ENCODE measurements at regions not wholly inside any gene's neighbourhood (a gene's known extent, or its start where the extent isn't known, plus 50 kb on each side); places are given as distances from the start of the nearest gene placed in this dataset.

DNA sequence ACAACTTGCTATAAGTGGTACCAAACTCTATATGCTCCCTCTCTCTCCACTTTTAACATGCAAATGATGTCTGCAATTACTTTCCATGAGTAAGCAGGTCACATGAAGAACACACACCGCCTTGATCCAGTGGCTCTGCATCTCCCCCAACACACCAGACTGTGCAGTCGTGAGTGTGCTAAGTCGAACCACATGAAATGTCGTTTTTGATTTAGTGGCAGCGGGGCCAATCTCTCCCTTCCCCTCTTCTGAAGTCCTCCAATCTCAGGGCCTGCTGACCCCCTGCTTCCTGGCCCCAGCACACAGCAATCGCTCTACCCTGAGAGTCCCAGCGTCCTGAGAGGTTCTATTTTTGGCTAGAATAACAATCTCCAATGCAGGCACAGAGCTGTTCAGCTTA lies 312.5 kb downstream of the SHQ1 start:
- Mint-ChIP-seq H3K27ac (no peak overlapping the region), H3K27me3 (ENCODE audit: low read depth) (peaks cover 12% of the 10 kb centered on the region), H3K36me3 (ENCODE audit: low read depth) (no peaks in the 10 kb centered on the region), H3K4me1 (ENCODE audit: low read depth) (no peaks in the 10 kb centered on the region), H3K4me3 (no peak overlapping the region), H3K9me3 (ENCODE audit: insufficient read depth) (no peaks in the 10 kb centered on the region)
- ChIA-PET POLR2A (no interaction called here), CTCF (no interaction called here)
- DNase-seq (no peak), ATAC-seq (no peak)

DNA sequence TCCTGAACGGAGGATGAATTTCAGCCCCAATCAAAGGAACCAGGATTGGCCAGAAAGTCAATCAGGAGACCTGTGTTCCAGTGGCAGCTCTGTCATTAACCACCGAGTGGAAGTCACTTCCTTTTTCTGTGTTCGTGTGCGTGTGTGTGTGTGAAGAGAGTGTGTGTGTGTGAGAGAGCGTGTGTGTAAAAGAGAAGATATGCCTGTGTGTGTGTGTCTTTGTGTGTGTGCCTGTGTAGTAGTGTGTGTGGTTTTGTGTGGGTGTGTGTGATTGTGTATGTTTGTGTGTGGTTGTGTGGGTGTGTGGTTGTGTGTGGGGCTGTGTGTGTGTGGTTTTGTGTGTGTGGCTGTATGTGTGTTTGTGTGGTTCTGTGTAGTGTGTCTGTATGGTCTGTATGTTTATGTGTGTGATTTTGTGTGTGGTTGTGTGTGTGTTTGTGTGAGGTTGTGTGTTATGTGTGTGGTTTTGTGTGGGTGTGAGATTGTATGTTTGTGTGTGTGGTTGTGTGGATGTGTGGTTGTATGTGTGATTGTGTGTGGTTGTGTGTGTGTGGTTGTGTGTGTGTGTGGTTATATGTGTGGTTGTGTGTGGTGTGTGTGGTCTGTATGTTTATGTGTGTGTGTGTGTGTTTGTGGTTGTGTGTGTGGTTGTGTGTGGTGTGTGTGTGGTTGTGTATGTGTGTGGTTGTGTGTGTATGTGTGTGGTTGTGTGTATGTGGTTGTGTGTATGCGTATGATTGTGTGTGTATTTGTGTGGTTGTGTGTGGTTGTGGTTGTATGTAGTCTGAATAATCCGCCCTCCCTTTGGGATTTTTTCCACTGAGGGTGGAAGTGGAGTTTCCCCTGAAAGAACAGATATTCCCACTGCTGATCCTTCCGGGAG lies 314.4 kb downstream of the SHQ1 start:
- CTCF ChIA-PET, result no interaction called here
- Mint-ChIP-seq H3K4me1 (ENCODE audit: low read depth) (no peaks in the 10 kb centered on the region), H3K4me3 (no peak overlapping the region), H3K27me3 (ENCODE audit: low read depth) (peaks cover 13% of the 10 kb centered on the region), H3K9me3 (ENCODE audit: insufficient read depth) (no peaks in the 10 kb centered on the region), H3K27ac (peak overlapping the region; percentile 36), H3K36me3 (ENCODE audit: low read depth) (no peaks in the 10 kb centered on the region)
- POLR2A ChIA-PET, result no interaction called here
- ATAC-seq, result no peak
- DNase-seq, result no peak

DNA sequence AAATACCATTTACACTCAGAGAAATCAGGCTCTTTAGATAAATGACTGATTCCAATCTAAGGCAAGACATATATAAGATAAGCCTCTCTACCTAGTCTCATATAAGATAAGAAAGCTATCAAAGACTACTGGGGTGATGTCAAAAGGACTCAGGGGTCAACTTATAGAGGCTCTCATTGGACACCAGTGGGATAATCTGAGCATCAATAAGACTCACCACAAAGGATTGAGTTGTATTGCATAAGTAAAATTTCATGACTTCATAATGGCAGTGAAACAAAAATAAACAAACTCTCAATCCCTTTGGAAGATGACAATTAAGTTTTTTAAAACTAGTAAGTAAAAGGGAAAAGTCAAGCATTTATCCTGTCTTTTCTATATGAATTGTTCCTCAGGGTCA lies 317.8 kb downstream of the SHQ1 start:
- Mint-ChIP-seq H3K27me3 (ENCODE audit: low read depth) (peaks cover 15% of the 10 kb centered on the region), H3K9me3 (ENCODE audit: insufficient read depth) (no peaks in the 10 kb centered on the region), H3K27ac (no peak overlapping the region), H3K4me1 (ENCODE audit: low read depth) (no peaks in the 10 kb centered on the region), H3K36me3 (ENCODE audit: low read depth) (no peaks in the 10 kb centered on the region), H3K4me3 (no peak overlapping the region)
- DNase-seq, result no peak
- ChIA-PET POLR2A (no interaction called here), CTCF (no interaction called here)
- ATAC-seq, result no peak

DNA sequence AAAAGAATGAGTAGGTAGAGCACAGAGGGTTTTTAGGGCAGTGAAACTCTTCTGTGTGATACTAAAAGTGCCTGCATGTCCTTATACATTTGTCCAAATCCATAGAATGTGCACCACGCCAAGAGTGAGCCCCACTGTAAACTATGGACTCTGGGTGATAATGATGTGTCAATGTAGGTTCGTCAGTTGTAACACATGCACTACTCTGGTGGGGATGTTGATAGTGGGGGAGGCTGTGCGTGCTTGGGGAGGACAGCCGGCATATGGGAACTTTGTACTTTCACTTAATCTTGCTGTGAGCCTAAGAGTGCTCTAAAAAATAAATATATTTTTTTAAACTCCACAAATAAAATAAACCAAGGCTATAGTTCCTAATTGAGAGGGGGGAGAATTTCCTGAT lies 319.2 kb downstream of the SHQ1 start:
- H3K27me3 Mint-ChIP-seq (ENCODE audit: low read depth), result peaks cover 14% of the 10 kb centered on the region
- CTCF ChIA-PET, result no interaction called here
- DNase-seq, result no peak
- H3K9me3 Mint-ChIP-seq (ENCODE audit: insufficient read depth), result no peaks in the 10 kb centered on the region
- POLR2A ChIA-PET, result no interaction called here
- ATAC-seq, result no peak
- H3K36me3 Mint-ChIP-seq (ENCODE audit: low read depth), result no peaks in the 10 kb centered on the region
- H3K27ac Mint-ChIP-seq, result no peak overlapping the region
- H3K4me1 Mint-ChIP-seq (ENCODE audit: low read depth), result no peaks in the 10 kb centered on the region
- no peak overlapping the region for H3K4me3 Mint-ChIP-seq

DNA sequence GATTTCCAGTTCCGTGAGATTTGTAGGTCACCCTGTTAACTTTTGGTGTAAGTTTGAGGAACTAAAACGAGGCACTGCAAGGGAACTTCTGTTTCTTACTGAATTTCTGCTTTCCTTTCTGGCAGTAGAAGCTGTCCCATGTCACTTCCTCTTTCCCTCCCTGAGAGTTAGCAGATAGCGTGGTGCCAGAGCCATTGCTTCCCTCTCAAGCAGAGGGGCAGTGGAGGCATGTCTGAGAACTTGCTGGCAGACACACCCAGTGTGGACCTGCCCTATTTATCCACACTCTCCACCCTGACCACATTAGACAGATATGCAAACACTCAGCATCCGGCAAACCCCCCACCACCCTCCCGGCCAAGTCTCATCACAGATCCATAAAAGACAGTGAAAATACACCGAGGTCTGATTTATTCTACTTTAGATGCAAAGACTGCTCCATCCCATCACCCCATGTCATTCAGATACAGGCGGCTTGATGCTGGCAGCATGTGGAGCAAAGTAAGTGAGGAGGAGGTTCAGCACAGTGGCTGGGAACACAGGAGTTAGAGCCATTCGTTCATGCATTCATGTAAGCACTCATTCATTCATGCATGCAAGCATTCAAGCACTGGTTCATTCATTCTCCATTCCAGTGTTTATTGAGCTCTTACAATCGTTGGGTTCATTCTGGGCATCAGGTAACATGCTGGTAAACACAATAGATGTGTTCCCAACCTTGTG lies 324.7 kb downstream of the SHQ1 start:
- ChIA-PET CTCF (no interaction called here), POLR2A (no interaction called here)
- Mint-ChIP-seq H3K4me3 (no peak overlapping the region), H3K9me3 (ENCODE audit: insufficient read depth) (no peaks in the 10 kb centered on the region), H3K27ac (peak overlapping the region; percentile 47), H3K27me3 (ENCODE audit: low read depth) (no peaks in the 10 kb centered on the region), H3K4me1 (ENCODE audit: low read depth) (peaks cover 9% of the 10 kb centered on the region), H3K36me3 (ENCODE audit: low read depth) (no peaks in the 10 kb centered on the region)
- DNase-seq (no peak), ATAC-seq (no peak)

DNA sequence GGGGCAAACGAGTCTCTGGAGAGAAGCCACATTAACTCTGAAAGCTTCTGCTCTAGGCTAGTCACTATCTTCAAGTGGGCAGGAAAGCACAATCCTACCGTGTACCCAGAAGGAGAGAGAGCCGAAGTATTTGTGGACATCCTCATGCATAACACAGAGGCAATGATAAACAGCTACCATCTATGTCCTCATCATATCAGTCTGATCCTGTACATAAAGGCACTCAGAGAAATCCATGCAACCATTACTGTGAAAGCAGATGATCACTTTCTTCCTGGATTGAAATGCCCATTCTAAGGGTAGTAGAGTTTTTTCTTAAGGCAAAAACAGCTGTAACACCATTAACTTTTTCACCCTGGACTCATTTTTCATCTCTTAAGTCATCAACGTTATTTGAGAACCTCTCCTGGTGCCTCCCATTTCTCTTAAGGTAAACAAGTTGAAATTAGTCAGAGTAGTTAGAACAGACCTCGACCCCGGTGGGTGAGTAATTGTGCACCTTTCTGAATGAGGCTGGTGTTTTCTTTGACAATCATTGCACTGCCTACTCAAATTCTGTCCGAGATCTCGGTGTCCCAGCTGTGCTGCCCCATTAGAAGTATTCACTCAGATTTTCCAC lies 327.4 kb downstream of the SHQ1 start:
- Mint-ChIP-seq H3K27me3 (ENCODE audit: low read depth) (no peaks in the 10 kb centered on the region), H3K4me1 (ENCODE audit: low read depth) (peaks cover 9% of the 10 kb centered on the region), H3K9me3 (ENCODE audit: insufficient read depth) (no peaks in the 10 kb centered on the region), H3K36me3 (ENCODE audit: low read depth) (no peaks in the 10 kb centered on the region), H3K4me3 (no peak overlapping the region), H3K27ac (no peak overlapping the region)
- POLR2A ChIA-PET, result no interaction called here
- no peak for DNase-seq
- CTCF ChIA-PET, result interaction anchor here (0.8 kb wide), 1 partner anchor 145 kb away, joined by 3 read pairs; no protein-coding TSS in a partner anchor
- no peak for ATAC-seq

DNA sequence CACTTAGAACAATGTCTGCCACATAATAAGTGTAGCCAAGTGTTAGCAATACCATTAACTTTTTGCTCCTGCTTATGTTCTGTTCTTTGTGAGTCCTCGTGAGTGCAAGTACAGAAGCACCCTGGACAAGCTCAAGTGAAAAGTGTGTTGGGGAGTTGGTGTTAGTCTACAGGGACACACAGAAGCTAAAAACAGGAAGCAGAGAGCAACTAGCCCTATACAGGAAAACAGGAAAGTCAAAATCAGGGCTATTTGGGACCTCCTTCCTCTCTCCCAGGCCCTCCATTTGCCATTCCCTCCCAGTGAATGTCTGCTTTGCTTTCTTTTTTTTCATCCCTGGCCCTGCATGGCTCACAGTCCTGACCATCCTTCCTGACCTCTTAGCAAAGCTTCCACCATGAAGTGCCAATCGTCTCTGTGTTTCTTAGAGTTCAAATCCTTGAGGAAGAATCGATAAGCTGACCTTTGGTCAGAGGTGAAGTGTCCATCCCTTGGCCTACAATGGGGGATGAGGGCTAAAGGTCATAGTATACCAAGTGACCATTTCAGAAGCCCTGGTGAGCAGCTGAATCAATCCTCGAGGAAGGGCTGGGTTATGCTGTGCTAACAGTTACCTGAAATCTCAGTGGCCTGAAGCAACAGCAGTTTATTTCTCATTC lies 328.2 kb downstream of the SHQ1 start:
- Mint-ChIP-seq H3K36me3 (ENCODE audit: low read depth) (no peaks in the 10 kb centered on the region), H3K27me3 (ENCODE audit: low read depth) (no peaks in the 10 kb centered on the region), H3K4me3 (no peak overlapping the region), H3K4me1 (ENCODE audit: low read depth) (peaks cover 9% of the 10 kb centered on the region), H3K9me3 (ENCODE audit: insufficient read depth) (no peaks in the 10 kb centered on the region), H3K27ac (no peak overlapping the region)
- CTCF ChIA-PET, result interaction anchor here (0.8 kb wide), 1 partner anchor 146 kb away, joined by 3 read pairs; no protein-coding TSS in a partner anchor
- ATAC-seq (no peak), DNase-seq (no peak)
- POLR2A ChIA-PET, result no interaction called here

DNA sequence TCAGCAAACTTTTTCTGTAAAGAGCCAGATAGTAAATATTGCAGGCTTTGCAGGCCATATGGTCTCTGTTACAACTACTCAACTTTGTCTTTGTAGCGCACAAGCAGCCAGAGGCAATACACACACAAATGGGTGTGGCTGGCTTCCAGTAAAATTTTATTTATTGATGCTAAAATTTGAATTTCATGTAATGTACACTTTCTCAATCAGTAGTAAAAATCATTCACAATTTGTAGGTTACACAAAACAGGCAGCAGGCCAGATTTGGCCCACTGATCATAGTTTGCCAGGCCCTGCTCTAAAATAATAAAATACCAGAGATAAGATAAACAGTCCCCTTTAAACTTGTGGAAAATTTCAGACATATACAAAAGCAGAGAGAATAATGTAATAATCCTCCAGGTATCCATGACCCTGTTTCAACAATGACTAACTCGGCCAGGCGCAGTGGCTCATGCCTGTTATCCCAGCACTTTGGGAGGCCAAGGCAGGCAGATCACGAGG lies 330.3 kb downstream of the SHQ1 start:
- Mint-ChIP-seq H3K27me3 (ENCODE audit: low read depth) (no peaks in the 10 kb centered on the region), H3K9me3 (ENCODE audit: insufficient read depth) (no peaks in the 10 kb centered on the region), H3K27ac (no peak overlapping the region), H3K36me3 (ENCODE audit: low read depth) (no peaks in the 10 kb centered on the region), H3K4me1 (ENCODE audit: low read depth) (peaks cover 1% of the 10 kb centered on the region), H3K4me3 (no peak overlapping the region)
- ChIA-PET CTCF (no interaction called here), POLR2A (no interaction called here)
- ATAC-seq, result no peak
- no peak for DNase-seq

DNA sequence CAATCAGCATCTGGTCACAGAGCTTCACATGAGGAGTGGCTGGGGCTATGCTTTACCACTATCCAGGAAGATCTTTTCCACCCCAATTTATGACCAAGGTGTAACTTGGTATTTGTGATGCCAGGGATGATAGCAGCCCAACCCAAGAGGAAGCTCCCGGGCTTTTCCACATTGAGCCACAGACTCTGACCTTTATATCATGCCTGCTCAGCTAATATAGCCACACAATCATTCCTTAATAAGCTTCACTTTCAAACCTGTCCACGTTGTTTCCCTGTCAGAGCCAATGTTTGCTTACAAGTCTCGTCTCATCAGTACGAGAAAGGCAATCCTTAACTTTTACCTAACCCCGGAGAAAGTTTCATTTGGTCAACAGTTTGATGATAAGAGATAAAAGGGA lies 330.9 kb downstream of the SHQ1 start:
- ATAC-seq, result no peak
- H3K27ac Mint-ChIP-seq, result no peak overlapping the region
- POLR2A ChIA-PET, result no interaction called here

DNA sequence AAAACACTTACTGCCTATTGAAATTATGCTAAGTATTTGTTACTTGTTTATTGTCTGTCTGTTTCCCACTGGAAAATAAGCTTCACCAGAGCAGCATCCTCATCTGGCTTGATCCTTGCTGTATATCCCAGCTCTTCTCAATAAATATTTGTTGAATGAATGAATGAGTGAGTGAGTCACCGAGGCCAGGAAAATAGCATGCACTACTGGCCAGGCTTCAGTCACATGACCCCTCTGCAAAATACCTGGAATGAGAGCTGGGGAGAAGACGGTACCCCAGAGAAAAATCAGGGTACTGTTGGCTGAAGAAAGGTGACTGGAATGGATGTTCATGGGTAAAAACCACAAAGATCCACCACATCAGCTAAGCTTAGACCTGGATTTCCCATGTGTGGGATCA lies 331.9 kb downstream of the SHQ1 start:
- Mint-ChIP-seq H3K9me3 (ENCODE audit: insufficient read depth) (no peaks in the 10 kb centered on the region), H3K4me1 (ENCODE audit: low read depth) (no peaks in the 10 kb centered on the region), H3K27me3 (ENCODE audit: low read depth) (no peaks in the 10 kb centered on the region), H3K27ac (no peak overlapping the region), H3K4me3 (no peak overlapping the region), H3K36me3 (ENCODE audit: low read depth) (no peaks in the 10 kb centered on the region)
- DNase-seq (no peak), ATAC-seq (no peak)
- ChIA-PET CTCF (no interaction called here), POLR2A (no interaction called here)

More for the DNA sequence above, 330.9 kb downstream of the SHQ1 start:
- no peaks in the 10 kb centered on the region for H3K36me3 Mint-ChIP-seq (ENCODE audit: low read depth)
- H3K27me3 Mint-ChIP-seq (ENCODE audit: low read depth), result no peaks in the 10 kb centered on the region
- no peak for DNase-seq
- H3K9me3 Mint-ChIP-seq (ENCODE audit: insufficient read depth), result no peaks in the 10 kb centered on the region
- H3K4me3 Mint-ChIP-seq, result no peak overlapping the region
- CTCF ChIA-PET, result no interaction called here
- H3K4me1 Mint-ChIP-seq (ENCODE audit: low read depth), result no peaks in the 10 kb centered on the region

DNA sequence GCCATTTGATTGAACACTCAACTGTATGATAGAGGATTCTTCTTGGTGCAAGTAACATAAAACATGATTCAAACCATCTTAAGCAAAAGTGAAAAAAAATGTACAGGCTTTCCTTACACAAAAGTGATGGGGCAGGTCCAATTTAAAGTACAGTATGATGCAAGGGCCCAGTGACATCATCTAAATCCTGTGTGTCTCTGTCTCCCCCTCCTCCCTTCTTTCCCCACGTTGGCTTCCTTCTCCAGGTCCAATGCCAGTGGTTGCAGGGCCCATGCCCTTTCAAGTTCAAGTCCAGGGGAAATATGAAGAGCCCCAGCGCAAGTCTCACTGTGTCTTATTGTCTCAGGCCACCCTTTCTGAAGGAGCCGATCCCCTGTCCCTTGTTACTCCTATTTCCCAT lies 332.3 kb downstream of the SHQ1 start:
- POLR2A ChIA-PET, result no interaction called here
- H3K9me3 Mint-ChIP-seq (ENCODE audit: insufficient read depth), result no peaks in the 10 kb centered on the region
- no peaks in the 10 kb centered on the region for H3K36me3 Mint-ChIP-seq (ENCODE audit: low read depth)
- CTCF ChIA-PET, result no interaction called here
- no peak overlapping the region for H3K4me3 Mint-ChIP-seq
- ATAC-seq, result no peak
- DNase-seq, result no peak
- H3K27ac Mint-ChIP-seq, result no peak overlapping the region
- no peaks in the 10 kb centered on the region for H3K4me1 Mint-ChIP-seq (ENCODE audit: low read depth)
- H3K27me3 Mint-ChIP-seq (ENCODE audit: low read depth), result no peaks in the 10 kb centered on the region

DNA sequence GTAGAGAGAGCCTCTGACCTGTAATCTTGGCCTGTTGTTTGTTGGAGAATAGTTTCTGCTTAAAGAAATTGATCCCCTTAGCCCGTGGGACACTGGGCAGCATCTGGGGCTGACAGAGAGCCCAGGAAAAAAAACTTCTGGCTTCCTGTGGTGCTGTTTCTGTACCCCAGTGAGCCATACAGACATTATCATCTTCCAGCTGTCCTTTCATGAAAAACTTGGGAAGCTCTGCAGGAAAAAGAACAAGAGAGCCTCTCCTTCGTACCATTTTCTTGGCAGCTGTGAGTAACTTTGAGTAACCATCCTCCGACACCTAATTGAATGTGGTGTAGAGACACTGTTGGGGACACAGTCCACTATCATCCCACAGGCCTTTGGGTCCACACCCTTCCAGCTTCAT lies 333.0 kb downstream of the SHQ1 start:
- H3K9me3 Mint-ChIP-seq (ENCODE audit: insufficient read depth), result no peaks in the 10 kb centered on the region
- ChIA-PET POLR2A (no interaction called here), CTCF (no interaction called here)
- no peaks in the 10 kb centered on the region for H3K27me3 Mint-ChIP-seq (ENCODE audit: low read depth)
- no peak for ATAC-seq
- DNase-seq, result no peak
- no peaks in the 10 kb centered on the region for H3K36me3 Mint-ChIP-seq (ENCODE audit: low read depth)
- H3K4me1 Mint-ChIP-seq (ENCODE audit: low read depth), result no peaks in the 10 kb centered on the region
- H3K27ac Mint-ChIP-seq, result no peak overlapping the region
- H3K4me3 Mint-ChIP-seq, result no peak overlapping the region

Measured in activated CD8-positive, alpha-beta T cell treated with anti-CD3 and anti-CD28 coated beads, Interleukin-2, amount 10 ng/mL, durations not matched to agents 7 days and 5 days (primary cell).